Suprapubic skin (tissue), 4 donors: ENCODE measurements at regions not wholly inside any gene's neighbourhood (a gene's known extent, or its start where the extent isn't known, plus 50 kb on each side); places are given as distances from the start of the nearest gene placed in this dataset.

Experiments
- CTCF ChIP-seq, 2 donors: fragments of 200-600 bp in 1 of 2; fragments of 450-650 bp in 1 of 2; sonication (generic) in 1 of 2; IDR thresholded peaks; one replicate each; pipeline ENCODE4 v1.5.1; 2016 to 2019; ENCODE audit warnings: antibody characterized with exemption in 2 of 2, mild to moderate bottlenecking in 1 of 2, moderate library complexity in 1 of 2
- EP300 ChIP-seq: sonication (generic); formaldehyde crosslinking; IDR thresholded peaks from one replicate; pipeline ENCODE4 v1.6.1; 2017; ENCODE audit warnings: antibody characterized with exemption
- POLR2A ChIP-seq, 2 donors: fragments of 450-650 bp; IDR thresholded peaks; one replicate each; pipeline ENCODE4 v1.6.1; 2017; ENCODE audit warnings: antibody characterized with exemption in 2 of 2, mild to moderate bottlenecking in 2 of 2, moderate library complexity in 2 of 2
- POLR2AphosphoS5 ChIP-seq, 3 donors: sonication (generic); formaldehyde crosslinking; IDR thresholded peaks; one replicate each; pipeline ENCODE4 v1.6.1; 2017; ENCODE audit warnings: antibody characterized with exemption in 3 of 3

- no peak for TF ChIP-seq POLR2A (IDR thresholded peaks at IDR 0.05)
- no peak for TF ChIP-seq CTCF (IDR thresholded peaks at IDR 0.05)
- TF ChIP-seq EP300, result no peak
- no peak for TF ChIP-seq POLR2AphosphoS5 (IDR thresholded peaks at IDR 0.05)
Measured at GRCh38 chr7:35854311-35854710, 53.5 kb downstream of the SEPTIN7 start.
